A549 (cell line): ENCODE measurements at regions not wholly inside any gene's neighbourhood (a gene's known extent, or its start where the extent isn't known, plus 50 kb on each side); places are given as distances from the start of the nearest gene placed in this dataset.

ENCODE experiments used
- ATAC-seq, 2 experiments: fragments of 200-7000 bp in 1 of 2; fragments of >200 bp in 1 of 2; cut with Nextera tagmentation in 1 of 2; cut with Tn5 transposase in 1 of 2; 3 replicates each; pipeline versions ENCODE4 v1.8.0 to v1.9.1; 2018 to 2020; ENCODE audit warnings: mild to moderate bottlenecking in 1 of 2, moderate library complexity in 1 of 2
- CTCF ChIA-PET: fragments of 300-600 bp; sonication (Branson Sonifier 250); formaldehyde crosslinking; extraction: SDS; loops from one replicate; lab custom pipeline; 2021; ENCODE audit warnings: antibody characterized with exemption, inconsistent platforms; lab: Yijun Ruan, JAX
- POLR2A ChIA-PET: fragments of 350-600 bp; formaldehyde crosslinking; extraction: SDS; loops from one replicate; lab custom pipeline; 2021; ENCODE audit warnings: antibody characterized with exemption, inconsistent platforms; lab: Yijun Ruan, JAX
- DNase-seq, 2 experiments: peaks; one replicate each; pipeline versions ENCODE4 v3.0.0 to v3.0.0-alpha.2; 2011 to 2016; ENCODE audit warnings: low read depth in 1 of 2, low spot score in 1 of 2
- FAIRE-seq: peaks from 2 replicates; lab custom pipeline; 2011; peaks lifted over from hg19 to GRCh38; lab: Jason Lieb, UNC
- H3K27ac ChIP-seq, 2 experiments: fragments of >200 bp; sonication (Bioruptor Twin); formaldehyde crosslinking; 3 replicates each; pipeline ENCODE4 v1.5.1; 2016 to 2017
- H3K4me1 ChIP-seq: fragments of >200 bp; sonication (Bioruptor Twin); formaldehyde crosslinking; 3 replicates; pipeline ENCODE4 v1.6.1; 2016
- H3K4me2 ChIP-seq: fragments of >200 bp; sonication (Bioruptor Twin); formaldehyde crosslinking; 3 replicates; pipeline ENCODE4 v1.6.1; 2016
- H3K4me3 ChIP-seq: fragments of >200 bp; sonication (Bioruptor Twin); formaldehyde crosslinking; 3 replicates; pipeline ENCODE4 v1.5.1; 2016
- H3K9me3 ChIP-seq: fragments of >200 bp; sonication (Bioruptor Twin); formaldehyde crosslinking; 3 replicates; pipeline ENCODE4 v1.6.1; 2016
- CBX2 ChIP-seq: fragments of 200-600 bp; sonication (generic); IDR thresholded peaks from 2 replicates; pipeline ENCODE4 v1.6.1; 2016; ENCODE audit warnings: low read depth, mild to moderate bottlenecking, borderline replicate concordance
- EHF ChIP-seq: fragments of 250-450 bp; sonication (Bioruptor Pico); IDR thresholded peaks from 2 replicates; pipeline ENCODE4 v1.5.0; 2020; ENCODE audit warnings: mild to moderate bottlenecking
- FOSL2 ChIP-seq, 2 experiments: fragments of 450-650 bp in 1 of 2; fragments of >200 bp in 1 of 2; sonication (Bioruptor Twin) in 1 of 2; formaldehyde crosslinking; IDR thresholded peaks; 2 replicates each; pipeline versions ENCODE4 v1.5.0 to v1.6.1; 2016 to 2020; ENCODE audit warnings: mild to moderate bottlenecking in 1 of 2, moderate library complexity in 1 of 2
- HEYL ChIP-seq: fragments of 250-450 bp; sonication (Bioruptor Pico); IDR thresholded peaks from 2 replicates; pipeline ENCODE4 v1.8.0; 2021; ENCODE audit warnings: mild to moderate bottlenecking, moderate library complexity
- HMGXB4 ChIP-seq: fragments of 250-450 bp; sonication (Bioruptor Pico); IDR thresholded peaks from 2 replicates; pipeline ENCODE4 v1.5.0; 2021; ENCODE audit warnings: mild to moderate bottlenecking, moderate library complexity, borderline replicate concordance
- HOXA7 ChIP-seq: fragments of 250-450 bp; sonication (Bioruptor Pico); IDR thresholded peaks from 2 replicates; pipeline ENCODE4 v1.5.0; 2020; ENCODE audit warnings: mild to moderate bottlenecking, moderate library complexity
- HOXB13 ChIP-seq: fragments of 250-450 bp; sonication (Bioruptor Pico); IDR thresholded peaks from 2 replicates; pipeline ENCODE4 v1.5.0; 2020; ENCODE audit warnings: low read depth, mild to moderate bottlenecking, moderate library complexity
- HOXB5 ChIP-seq: fragments of 250-450 bp; sonication (Bioruptor Pico); IDR thresholded peaks from 2 replicates; pipeline ENCODE4 v1.5.0; 2020; ENCODE audit warnings: mild to moderate bottlenecking, moderate library complexity
- KDM5A ChIP-seq: fragments of 200-600 bp; sonication (generic); IDR thresholded peaks from 2 replicates; pipeline ENCODE4 v1.6.1; 2016; ENCODE audit warnings: antibody characterized with exemption, mild to moderate bottlenecking
- MAFK ChIP-seq: fragments of 450-650 bp; IDR thresholded peaks from 2 replicates; pipeline ENCODE4 v1.6.1; 2014; ENCODE audit not compliant: partially characterized antibody
- MAZ ChIP-seq: fragments of 150-350 bp; IDR thresholded peaks from 2 replicates; pipeline ENCODE4 v1.6.1; 2014; ENCODE audit warnings: antibody characterized with exemption, low read depth, low read length, borderline replicate concordance
- NPAS2 ChIP-seq: fragments of 250-450 bp; sonication (Bioruptor Pico); IDR thresholded peaks from 2 replicates; pipeline ENCODE4 v1.8.0; 2022; ENCODE audit warnings: mild to moderate bottlenecking, moderate library complexity, borderline replicate concordance
- POLR2A ChIP-seq: IDR thresholded peaks from 2 replicates; pipeline ENCODE4 v1.6.1; 2012; ENCODE audit warnings: mild to moderate bottlenecking, low read length
- RAD21 ChIP-seq, 2 experiments: fragments of >200 bp in 1 of 2; sonication (Bioruptor Twin) in 1 of 2; formaldehyde crosslinking in 1 of 2; IDR thresholded peaks in 1 of 2; conservative IDR thresholded peaks in 1 of 2; 2 replicates in 1 of 2; 3 replicates in 1 of 2; pipeline ENCODE4 v1.6.1; 2012 to 2018; ENCODE audit warnings: inconsistent platforms in 1 of 2
- RARB ChIP-seq: fragments of 250-450 bp; sonication (Bioruptor Pico); IDR thresholded peaks from 2 replicates; pipeline ENCODE4 v1.8.0; 2021; ENCODE audit warnings: mild to moderate bottlenecking, moderate library complexity
- RCOR1 ChIP-seq: fragments of 150-350 bp; IDR thresholded peaks from 2 replicates; pipeline ENCODE4 v1.6.1; 2014; ENCODE audit warnings: antibody characterized with exemption, low read length, low read depth
- SMC3 ChIP-seq: fragments of >200 bp; sonication (Bioruptor Twin); formaldehyde crosslinking; IDR thresholded peaks from 3 replicates; pipeline ENCODE4 v1.6.1; 2018; ENCODE audit warnings: inconsistent platforms
- SREBF2 ChIP-seq: fragments of 450-650 bp; IDR thresholded peaks from 2 replicates; pipeline ENCODE4 v1.6.1; 2014; ENCODE audit warnings: mild to moderate bottlenecking, moderate library complexity
- TFCP2L1 ChIP-seq: fragments of 250-450 bp; sonication (Bioruptor Pico); IDR thresholded peaks from 2 replicates; pipeline ENCODE4 v1.5.0; 2021; ENCODE audit warnings: mild to moderate bottlenecking
- USF2 ChIP-seq: fragments of 450-650 bp; IDR thresholded peaks from 2 replicates; pipeline ENCODE4 v1.6.1; 2014; ENCODE audit warnings: antibody characterized with exemption
- ZFP36 ChIP-seq: fragments of 450-650 bp; IDR thresholded peaks from 2 replicates; pipeline ENCODE4 v1.6.1; 2014; ENCODE audit warnings: borderline replicate concordance; ENCODE audit not compliant: partially characterized antibody
- WGBS: methylation state at CpG from one replicate; pipeline ENCODE4 v1.1.6; 2017; ENCODE audit errors: missing lambda C conversion rate; 5-methylcytosine and 5-hydroxymethylcytosine counted together
- TF ChIP-seq, protein P1 (sequence below): IDR thresholded peaks from 2 replicates; pipeline ENCODE4 v1.6.1; 2012; ENCODE audit warnings: low read depth, borderline replicate concordance
- TF ChIP-seq, protein P2 (sequence below): IDR thresholded peaks from 2 replicates; pipeline ENCODE4 v1.6.1; 2012

DNA sequence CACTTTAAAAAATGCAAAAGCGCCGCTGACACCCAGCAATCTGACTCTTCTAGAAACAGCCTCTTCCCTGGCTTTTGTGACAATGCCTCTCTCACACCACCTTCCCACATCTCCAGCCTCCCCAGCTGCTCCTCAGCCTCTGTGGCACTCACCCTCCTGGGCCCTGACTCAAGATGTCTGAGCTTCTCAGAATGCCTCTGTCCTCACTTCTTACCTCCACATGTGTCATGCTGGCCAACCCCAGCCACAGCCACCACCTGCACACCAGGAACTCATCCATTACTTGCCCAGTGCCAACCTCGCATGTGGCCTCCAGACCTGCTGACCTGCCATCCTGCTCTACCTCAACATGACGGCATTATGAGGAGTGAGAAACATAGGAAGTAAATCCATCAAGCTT is 249.8 kb upstream of the RAB6C start:
- CTCF ChIA-PET: no interaction called here
- POLR2A ChIA-PET: no interaction called here

DNA sequence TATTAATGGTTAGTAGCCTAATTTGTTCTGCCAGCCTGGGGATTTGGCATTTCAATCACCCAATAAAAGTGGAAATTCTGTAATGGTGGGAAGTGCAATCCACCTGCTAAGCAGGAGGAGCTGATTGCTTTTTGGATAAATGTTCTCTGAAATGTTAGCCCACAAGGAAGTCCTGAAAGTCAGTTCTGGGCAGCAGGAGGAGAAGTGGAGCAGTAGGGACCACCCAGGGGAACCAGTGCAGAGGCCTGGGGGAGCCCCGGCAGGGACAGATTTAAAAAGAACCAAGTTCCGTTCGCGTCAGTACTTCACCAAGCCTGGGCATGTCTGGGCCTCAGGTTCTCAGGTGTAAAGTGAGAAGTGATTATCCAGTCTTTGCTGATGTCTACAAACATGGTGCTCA is 248.5 kb upstream of the RAB6C start:
- no peak overlapping the region for H3K4me2 ChIP-seq
- no peaks in the 10 kb centered on the region for H3K9me3 ChIP-seq
- POLR2A ChIA-PET: no interaction called here
- no peak overlapping the region for H3K27ac ChIP-seq
- no peak overlapping the region for H3K4me3 ChIP-seq
- DNase-seq (no peak), FAIRE-seq (no peak), ATAC-seq (no peak)
- 38% methylated on average over 4 of the region's 4 CpGs for WGBS
- no peak for TF ChIP-seq MAFK
- TF ChIP-seq FOSL2 (IDR thresholded peaks at IDR 0.05): no peak
- TF ChIP-seq FOSL2 (CRISPR knock-in tag; IDR thresholded peaks at IDR 0.05): no peak
- TF ChIP-seq SMC3: no peak
- no peak for TF ChIP-seq RARB (CRISPR knock-in tag)
- no peak for TF ChIP-seq ZFP36
- TF ChIP-seq HOXA7: no peak
- TF ChIP-seq HOXB5 (CRISPR knock-in tag): no peak
- TF ChIP-seq TFCP2L1: no peak
- TF ChIP-seq MAZ: no peak
- TF ChIP-seq RAD21 (conservative IDR thresholded peaks at IDR 0.05 in 1 of 2, IDR thresholded peaks at IDR 0.05 in 1 of 2): no peak
- no peak for TF ChIP-seq POLR2A
- no peak for TF ChIP-seq HOXB13 (CRISPR knock-in tag)
- TF ChIP-seq HMGXB4 (CRISPR knock-in tag): no peak
- no peak for TF ChIP-seq RCOR1
- no peak for TF ChIP-seq HEYL (CRISPR knock-in tag)
- no peak for TF ChIP-seq SREBF2
- TF ChIP-seq USF2: no peak
- TF ChIP-seq, protein P1, sequence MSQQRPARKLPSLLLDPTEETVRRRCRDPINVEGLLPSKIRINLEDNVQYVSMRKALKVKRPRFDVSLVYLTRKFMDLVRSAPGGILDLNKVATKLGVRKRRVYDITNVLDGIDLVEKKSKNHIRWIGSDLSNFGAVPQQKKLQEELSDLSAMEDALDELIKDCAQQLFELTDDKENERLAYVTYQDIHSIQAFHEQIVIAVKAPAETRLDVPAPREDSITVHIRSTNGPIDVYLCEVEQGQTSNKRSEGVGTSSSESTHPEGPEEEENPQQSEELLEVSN: no peak
- CTCF ChIA-PET: no interaction called here
- no peaks in the 10 kb centered on the region for H3K4me1 ChIP-seq

More for the DNA sequence above, 249.8 kb upstream of the RAB6C start:
- FAIRE-seq: no peak
- 38% methylated on average over 4 of the region's 4 CpGs for WGBS
- H3K4me3 ChIP-seq: no peak overlapping the region
- H3K4me2 ChIP-seq: no peak overlapping the region
- no peak for TF ChIP-seq RARB (CRISPR knock-in tag)
- no peak for TF ChIP-seq CBX2
- TF ChIP-seq, protein P2, sequence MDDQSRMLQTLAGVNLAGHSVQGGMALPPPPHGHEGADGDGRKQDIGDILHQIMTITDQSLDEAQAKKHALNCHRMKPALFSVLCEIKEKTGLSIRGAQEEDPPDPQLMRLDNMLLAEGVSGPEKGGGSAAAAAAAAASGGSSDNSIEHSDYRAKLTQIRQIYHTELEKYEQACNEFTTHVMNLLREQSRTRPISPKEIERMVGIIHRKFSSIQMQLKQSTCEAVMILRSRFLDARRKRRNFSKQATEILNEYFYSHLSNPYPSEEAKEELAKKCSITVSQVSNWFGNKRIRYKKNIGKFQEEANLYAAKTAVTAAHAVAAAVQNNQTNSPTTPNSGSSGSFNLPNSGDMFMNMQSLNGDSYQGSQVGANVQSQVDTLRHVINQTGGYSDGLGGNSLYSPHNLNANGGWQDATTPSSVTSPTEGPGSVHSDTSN: no peak
- TF ChIP-seq SREBF2: no peak
- no peak for TF ChIP-seq EHF (CRISPR knock-in tag)
- TF ChIP-seq HEYL (CRISPR knock-in tag): no peak
- no peak for TF ChIP-seq KDM5A
- no peak for TF ChIP-seq NPAS2 (CRISPR knock-in tag)
- H3K27ac ChIP-seq: no peak overlapping the region
- no peaks in the 10 kb centered on the region for H3K4me1 ChIP-seq
- H3K9me3 ChIP-seq: no peaks in the 10 kb centered on the region
- DNase-seq: no peak
- ATAC-seq: no peak
